IMR-90 (cell line): ENCODE measurements at regions not wholly inside any gene's neighbourhood (a gene's known extent, or its start where the extent isn't known, plus 50 kb on each side); places are given as distances from the start of the nearest gene placed in this dataset.

Source experiments
- RAD21 ChIP-seq: IDR thresholded peaks from 2 replicates; pipeline ENCODE4 v1.6.1; 2012; ENCODE audit warnings: low read length, improper control_type of control experiment
- TF ChIP-seq, protein P1 (sequence below): conservative IDR thresholded peaks from 2 replicates; pipeline ENCODE4 v1.5.1; 2012; ENCODE audit warnings: mild to moderate bottlenecking, low read depth, low read length, improper control_type of control experiment

GRCh38 chr18:67677489-67677888 lies 161.0 kb upstream of the DSEL start:
- TF ChIP-seq, protein P1, sequence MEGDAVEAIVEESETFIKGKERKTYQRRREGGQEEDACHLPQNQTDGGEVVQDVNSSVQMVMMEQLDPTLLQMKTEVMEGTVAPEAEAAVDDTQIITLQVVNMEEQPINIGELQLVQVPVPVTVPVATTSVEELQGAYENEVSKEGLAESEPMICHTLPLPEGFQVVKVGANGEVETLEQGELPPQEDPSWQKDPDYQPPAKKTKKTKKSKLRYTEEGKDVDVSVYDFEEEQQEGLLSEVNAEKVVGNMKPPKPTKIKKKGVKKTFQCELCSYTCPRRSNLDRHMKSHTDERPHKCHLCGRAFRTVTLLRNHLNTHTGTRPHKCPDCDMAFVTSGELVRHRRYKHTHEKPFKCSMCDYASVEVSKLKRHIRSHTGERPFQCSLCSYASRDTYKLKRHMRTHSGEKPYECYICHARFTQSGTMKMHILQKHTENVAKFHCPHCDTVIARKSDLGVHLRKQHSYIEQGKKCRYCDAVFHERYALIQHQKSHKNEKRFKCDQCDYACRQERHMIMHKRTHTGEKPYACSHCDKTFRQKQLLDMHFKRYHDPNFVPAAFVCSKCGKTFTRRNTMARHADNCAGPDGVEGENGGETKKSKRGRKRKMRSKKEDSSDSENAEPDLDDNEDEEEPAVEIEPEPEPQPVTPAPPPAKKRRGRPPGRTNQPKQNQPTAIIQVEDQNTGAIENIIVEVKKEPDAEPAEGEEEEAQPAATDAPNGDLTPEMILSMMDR, result no peak
- TF ChIP-seq RAD21, result no peak
